KOPT-K1 (cell line): ENCODE measurements at regions not wholly inside any gene's neighbourhood (a gene's known extent, or its start where the extent isn't known, plus 50 kb on each side); places are given as distances from the start of the nearest gene placed in this dataset.

ENCODE experiments used
- H3K27ac ChIP-seq: fragments of 200-600 bp; sonication (generic); 2 replicates; pipeline ENCODE4 v1.5.1; 2016; ENCODE audit warnings: antibody characterized with exemption, mild to moderate bottlenecking, low read depth, low read length; ENCODE audit not compliant: poor library complexity, severe bottlenecking
- H3K36me3 ChIP-seq: fragments of 200-600 bp; sonication (generic); 2 replicates; pipeline ENCODE4 v1.5.1; 2017; ENCODE audit warnings: antibody characterized with exemption, mild to moderate bottlenecking, low read length, moderate library complexity; ENCODE audit not compliant: insufficient read depth
- H3K9me3 ChIP-seq: fragments of 200-600 bp; sonication (generic); 2 replicates; pipeline ENCODE4 v1.5.1; 2017; ENCODE audit warnings: antibody characterized with exemption, low read length, mild to moderate bottlenecking; ENCODE audit not compliant: insufficient read depth, poor library complexity, severe bottlenecking

DNA sequence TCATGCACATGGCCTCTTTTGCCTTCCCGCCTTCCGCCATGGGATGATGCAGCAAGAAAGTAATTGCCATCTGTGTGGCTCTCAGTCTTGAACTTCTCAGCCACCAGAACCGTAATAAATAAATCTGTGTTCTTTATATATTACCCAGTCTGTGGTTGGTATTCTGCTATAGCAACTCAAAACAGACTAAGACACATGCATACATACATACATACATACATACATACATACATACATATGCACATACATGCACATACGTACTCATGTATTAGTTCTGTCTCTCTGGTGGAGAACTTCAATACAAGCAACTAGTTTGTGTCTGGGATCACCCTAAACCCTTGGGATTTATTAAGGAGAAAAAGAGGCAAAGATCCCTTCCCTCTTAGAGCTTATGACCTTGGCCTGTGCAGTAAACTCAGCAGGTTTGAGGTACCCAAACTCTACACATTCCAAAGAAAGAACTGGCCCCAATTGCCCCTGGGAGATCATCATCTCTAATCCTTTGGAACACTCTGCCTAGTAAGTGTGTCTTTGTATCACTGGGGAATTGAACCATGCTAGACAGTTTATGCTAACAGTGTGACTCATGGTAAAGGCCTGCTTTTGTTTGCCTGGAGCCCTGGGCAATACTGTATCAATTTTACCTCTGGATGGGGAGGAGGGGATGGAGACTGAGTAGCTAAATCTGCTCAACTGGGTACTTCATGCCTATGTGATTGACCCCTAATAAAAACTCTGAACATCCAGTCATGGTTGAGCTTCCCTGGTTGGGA lies 115.6 kb upstream of the LMCD1 start:
- H3K36me3 ChIP-seq: no peaks in the 10 kb centered on the region
- no peaks in the 10 kb centered on the region for H3K9me3 ChIP-seq
- no peak overlapping the region for H3K27ac ChIP-seq

DNA sequence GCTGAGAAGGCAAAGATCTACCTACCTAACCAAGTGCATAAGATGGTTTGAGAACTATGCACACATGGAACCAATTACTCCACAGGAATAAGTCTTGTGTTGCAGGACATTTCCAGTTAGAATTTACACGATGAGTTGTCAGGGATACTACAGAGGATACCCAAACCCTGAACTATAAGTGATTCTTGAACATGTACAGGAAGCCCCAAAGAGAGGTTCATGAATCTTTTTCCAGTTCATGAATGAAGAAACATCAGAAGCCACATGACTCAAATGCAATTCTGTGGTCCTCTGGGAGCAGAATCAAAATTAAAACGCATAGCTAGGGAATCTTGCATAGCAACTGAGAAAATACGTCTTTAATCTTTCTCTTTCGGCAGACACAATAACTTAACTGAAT lies 114.1 kb upstream of the LMCD1 start:
- no peaks in the 10 kb centered on the region for H3K9me3 ChIP-seq
- no peaks in the 10 kb centered on the region for H3K36me3 ChIP-seq
- H3K27ac ChIP-seq: no peak overlapping the region

DNA sequence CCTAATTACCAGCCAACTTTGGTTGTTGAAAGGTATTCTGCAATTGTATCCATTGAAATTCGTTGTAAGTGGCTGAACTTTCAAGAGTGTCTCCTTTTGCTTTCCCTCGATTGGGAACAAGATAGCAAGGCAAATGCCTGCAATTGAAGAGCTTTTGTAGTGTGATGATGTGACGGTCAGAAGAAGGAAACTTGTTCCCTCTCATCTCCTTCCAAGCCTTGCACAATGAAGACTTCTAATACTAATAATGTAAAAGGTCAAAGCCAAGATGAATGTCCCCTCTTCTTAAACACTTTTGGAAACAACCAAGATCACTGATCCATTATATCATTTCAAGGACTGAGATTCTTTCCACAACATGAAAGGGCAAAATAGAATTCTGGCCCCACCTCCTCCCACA lies 101.9 kb upstream of the LMCD1 start:
- Histone ChIP-seq H3K27ac (no peak overlapping the region), H3K9me3 (no peaks in the 10 kb centered on the region), H3K36me3 (no peaks in the 10 kb centered on the region)

DNA sequence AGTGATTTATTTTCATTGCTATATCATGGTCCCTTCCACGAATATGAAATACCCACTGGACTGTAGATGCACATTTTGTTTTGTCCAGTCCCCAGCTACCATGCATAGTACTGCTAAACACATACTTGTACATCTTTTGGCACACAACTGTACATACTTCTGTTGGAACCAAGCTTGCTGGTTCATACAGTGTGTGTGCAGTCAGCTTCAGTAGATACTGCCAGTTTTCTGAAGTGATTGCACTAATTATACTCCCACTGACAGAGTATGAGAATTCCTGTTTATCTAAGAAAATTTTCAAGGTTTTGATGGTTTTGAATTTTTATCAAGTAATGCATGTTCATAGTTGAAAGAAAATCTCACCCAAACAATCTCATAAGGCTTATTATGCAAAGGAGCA lies 100.7 kb upstream of the LMCD1 start:
- H3K9me3 ChIP-seq: peaks cover 3% of the 10 kb centered on the region
- H3K36me3 ChIP-seq: no peaks in the 10 kb centered on the region
- no peak overlapping the region for H3K27ac ChIP-seq

DNA sequence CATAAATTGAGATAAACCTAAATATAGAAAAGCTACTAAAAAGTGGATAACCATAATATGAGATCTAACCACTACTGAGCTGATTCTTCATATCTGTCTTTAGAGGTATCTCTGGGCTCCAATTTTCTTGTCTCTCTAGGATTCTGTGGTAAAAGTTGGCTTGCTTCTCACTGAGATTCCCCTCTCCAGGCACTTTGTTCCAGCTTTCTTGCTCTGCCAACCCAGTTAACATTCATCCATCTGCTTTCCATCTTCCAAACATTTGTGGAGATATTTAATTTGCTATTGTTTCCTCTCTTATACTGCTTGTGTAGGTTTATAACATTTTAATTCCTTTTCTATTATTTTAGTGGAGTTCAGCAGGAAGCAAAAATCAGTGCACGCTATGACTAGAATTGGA lies 97.6 kb upstream of the LMCD1 start:
- peaks cover 10% of the 10 kb centered on the region for H3K9me3 ChIP-seq
- no peak overlapping the region for H3K27ac ChIP-seq
- no peaks in the 10 kb centered on the region for H3K36me3 ChIP-seq

DNA sequence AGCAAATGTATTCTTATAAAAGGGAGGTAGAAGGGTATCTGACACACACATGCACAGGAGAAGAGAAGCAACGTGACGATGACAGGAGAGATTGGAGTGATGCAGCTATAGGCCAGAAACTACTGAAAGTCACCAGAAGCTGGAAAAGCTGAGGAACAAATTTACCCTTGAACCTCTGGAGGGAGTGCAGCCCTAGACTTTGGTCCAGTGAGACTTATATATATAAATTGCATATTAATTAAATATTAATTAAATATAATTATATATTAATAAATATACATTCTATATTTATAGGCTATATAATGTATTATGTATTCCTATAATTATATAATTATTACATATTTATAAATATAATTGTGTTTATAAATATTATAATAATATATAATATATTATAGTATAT lies 96.5 kb upstream of the LMCD1 start:
- Histone ChIP-seq H3K9me3 (peaks cover 10% of the 10 kb centered on the region), H3K36me3 (no peaks in the 10 kb centered on the region), H3K27ac (no peak overlapping the region)

DNA sequence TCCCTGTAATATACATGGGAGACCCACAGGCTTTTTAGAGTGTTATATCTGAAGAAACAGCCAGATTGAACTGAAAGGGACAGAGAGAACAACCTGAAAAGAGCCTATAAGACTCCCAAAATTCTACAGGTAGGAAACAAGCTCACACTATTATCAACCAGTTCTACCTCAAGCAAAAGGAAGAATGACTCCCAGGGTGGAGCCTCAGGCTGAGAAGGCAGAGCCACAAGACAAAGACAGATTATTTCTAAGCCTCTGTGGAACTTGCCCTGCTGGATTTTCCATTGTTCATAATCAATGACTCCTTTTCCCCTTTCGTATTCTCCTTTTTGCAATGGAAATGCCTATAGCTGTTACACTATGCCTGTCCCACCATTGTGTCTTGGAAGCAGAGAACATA lies 95.1 kb upstream of the LMCD1 start:
- H3K27ac ChIP-seq: no peak overlapping the region
- H3K36me3 ChIP-seq: no peaks in the 10 kb centered on the region
- peaks cover 10% of the 10 kb centered on the region for H3K9me3 ChIP-seq

DNA sequence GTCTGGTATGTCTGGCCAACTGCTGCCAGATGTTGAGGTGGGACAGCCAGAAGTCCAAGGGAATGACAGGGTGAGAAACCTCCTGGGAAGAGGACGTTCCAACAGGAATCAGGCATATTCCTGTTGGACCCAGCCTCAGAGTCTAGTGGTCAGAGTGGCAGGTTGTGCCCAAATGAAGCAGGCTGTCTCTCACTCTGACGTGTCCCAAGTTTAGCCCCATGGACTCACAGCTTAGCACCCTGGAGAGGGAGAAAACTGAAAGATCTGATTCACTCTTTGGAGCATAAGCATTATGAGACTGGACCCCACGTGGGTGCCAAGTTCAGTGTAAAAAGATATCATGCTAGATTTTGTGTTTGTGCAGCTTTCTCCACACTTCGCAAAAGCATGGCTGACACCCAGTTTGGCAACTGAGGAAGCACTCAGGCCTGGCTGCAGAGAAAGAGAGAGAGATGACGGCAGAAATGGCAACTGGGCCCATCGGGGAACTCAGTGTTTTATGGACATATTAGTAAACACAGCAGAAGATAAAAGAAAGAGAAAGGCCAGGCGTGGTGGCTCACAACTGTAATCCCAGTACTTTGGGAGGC lies 88.2 kb upstream of the LMCD1 start:
- no peak overlapping the region for H3K27ac ChIP-seq
- H3K9me3 ChIP-seq: no peaks in the 10 kb centered on the region
- H3K36me3 ChIP-seq: no peaks in the 10 kb centered on the region

DNA sequence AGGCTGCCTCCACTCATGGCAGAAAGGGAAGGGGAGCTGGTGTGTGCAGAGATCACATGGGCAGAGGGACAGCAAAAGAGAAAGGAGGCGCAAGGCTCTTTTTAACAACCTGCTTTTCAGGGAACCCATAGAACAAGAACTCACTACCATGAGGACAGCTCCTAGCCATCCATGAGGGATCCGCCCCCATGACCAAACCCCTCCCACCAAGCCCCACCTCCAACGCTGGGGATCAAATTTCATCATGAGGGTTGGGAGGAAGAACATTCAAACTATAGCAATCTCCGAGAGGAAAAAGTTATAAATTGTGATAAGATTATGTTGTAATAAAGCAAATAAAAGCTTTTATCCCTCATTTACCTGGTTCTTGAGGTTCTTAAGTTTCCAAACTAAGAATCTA lies 84.7 kb upstream of the LMCD1 start:
- Histone ChIP-seq H3K9me3 (no peaks in the 10 kb centered on the region), H3K36me3 (no peaks in the 10 kb centered on the region), H3K27ac (no peak overlapping the region)

DNA sequence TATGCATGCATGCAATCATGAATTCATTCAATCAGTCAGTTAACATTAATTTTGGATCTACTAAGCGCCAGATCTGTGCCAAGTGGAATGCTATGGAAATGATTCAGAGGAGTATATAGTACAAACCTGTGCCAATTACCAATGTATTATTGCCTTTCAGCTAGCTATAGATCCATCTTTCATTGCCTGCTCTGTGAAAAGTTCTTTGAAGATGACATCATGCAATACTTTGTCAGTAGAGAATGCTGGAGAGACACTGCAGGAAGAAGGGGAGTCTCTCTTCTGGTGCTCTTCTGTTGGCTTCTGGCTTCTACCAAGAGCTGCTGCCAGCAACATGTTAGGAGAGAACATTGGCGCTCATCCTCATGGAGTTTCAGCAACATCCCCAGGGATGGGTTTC lies 81.0 kb upstream of the LMCD1 start:
- H3K27ac ChIP-seq: no peak overlapping the region

DNA sequence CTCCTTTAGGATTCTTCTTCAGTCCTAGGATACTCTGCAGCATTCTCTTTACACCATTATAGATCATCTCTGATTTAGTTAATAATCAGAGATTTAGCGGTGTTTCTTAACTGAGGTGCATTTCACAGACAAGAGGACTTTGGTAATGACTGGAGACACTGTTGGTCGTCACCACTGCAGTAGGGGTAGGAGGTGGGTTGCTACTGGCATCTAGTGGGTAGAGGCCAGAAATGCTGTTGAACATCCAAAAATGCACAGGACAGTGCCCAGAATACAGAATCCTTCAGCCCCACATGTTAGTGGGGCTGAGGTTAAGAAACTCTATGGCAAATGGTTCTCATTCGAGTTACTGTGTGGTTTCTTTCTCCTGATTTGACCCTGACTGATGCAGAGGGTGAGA lies 80.4 kb upstream of the LMCD1 start:
- no peaks in the 10 kb centered on the region for H3K36me3 ChIP-seq
- H3K27ac ChIP-seq: no peak overlapping the region
- H3K9me3 ChIP-seq: peaks cover 3% of the 10 kb centered on the region

More for the DNA sequence above, 81.0 kb upstream of the LMCD1 start:
- no peaks in the 10 kb centered on the region for H3K36me3 ChIP-seq
- peaks cover 3% of the 10 kb centered on the region for H3K9me3 ChIP-seq

DNA sequence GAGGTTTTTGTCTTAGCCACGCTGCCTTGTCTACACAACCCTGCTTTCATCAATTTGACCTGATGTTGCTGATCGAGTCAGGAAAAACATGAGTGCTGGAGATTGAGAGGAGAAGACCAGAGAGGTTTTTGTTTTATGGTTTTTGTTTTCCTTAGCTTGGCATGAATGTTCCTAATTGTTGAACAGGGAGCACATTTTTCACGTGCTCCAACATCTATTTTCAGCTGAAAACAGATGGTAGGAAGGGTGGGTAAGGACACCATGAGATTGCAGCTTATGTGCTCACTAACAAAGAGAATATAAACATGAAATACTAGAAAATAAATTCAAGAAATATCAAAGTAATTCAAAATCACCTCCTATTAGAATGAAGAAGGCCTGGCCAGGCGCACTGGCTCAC lies 79.9 kb upstream of the LMCD1 start:
- no peak overlapping the region for H3K27ac ChIP-seq
- peaks cover 3% of the 10 kb centered on the region for H3K9me3 ChIP-seq
- H3K36me3 ChIP-seq: no peaks in the 10 kb centered on the region

DNA sequence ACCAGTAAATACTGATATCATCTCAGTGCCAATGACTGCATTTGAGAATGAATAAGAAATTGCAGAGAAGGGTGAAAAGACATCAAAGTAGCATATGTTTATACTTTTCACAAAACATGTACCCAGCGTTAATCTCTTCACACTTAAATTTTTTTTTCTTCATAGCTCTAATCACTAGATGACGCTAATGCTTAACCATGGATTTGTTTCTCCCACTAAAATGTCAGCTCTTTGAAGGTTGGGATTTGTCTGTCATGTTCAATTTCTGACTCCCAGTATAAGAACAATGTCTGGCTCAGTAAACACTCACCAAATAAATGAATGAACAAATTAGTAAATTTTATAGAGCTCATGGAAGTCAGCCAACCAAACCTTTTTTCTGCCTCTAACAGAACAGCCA lies 78.3 kb upstream of the LMCD1 start:
- no peak overlapping the region for H3K27ac ChIP-seq

DNA sequence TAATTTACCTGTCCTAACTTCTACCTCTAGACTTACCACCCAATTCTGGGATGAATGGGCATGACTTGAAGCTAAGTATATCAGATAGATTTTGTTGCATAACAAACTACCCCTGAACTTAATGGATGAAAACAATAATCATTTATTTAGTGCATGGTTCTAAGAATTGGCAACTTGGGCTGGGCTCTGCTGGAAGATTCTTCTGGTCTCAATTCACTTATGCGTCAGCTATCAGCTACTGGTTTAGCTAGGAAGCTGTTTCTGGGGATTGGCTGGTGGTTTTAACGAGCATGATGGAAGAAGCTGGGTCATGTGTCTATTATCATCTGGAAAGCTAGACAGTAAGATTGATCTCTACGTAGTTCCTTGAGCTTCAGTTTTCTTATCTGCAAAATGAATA lies 77.3 kb upstream of the LMCD1 start:
- Histone ChIP-seq H3K27ac (no peak overlapping the region), H3K9me3 (peaks cover 3% of the 10 kb centered on the region)

More for the DNA sequence above, 78.3 kb upstream of the LMCD1 start:
- H3K36me3 ChIP-seq: no peaks in the 10 kb centered on the region
- peaks cover 3% of the 10 kb centered on the region for H3K9me3 ChIP-seq

DNA sequence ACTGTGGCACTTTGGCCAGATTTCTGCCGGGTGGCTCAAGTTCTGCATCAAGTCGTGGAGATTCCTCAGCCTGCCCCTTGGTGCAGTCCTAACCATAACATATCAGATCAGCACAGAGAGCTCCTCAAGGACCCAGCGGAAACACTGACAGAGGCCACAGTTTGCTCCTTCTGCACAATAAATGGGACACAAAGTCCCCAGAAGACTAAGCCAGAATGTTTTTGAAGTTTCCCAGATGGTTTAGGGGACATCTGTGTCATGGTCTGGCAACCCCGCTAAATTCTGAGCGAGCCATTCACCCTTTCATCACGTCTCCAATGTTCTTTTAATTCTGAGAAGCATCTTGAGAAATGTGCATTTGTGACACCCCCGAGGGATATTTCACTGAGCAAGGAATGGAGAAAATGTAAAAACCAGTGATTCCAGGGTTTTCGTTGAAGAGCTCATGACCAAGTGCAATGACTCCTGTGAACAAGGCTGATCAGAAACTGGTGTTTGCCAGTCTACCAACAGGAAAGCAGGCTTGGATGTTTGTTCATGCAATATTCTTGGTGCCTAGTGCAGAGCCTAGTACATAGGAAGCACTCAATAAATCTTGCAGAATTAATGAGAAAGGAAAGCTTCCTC lies 64.8 kb upstream of the LMCD1 start:
- Histone ChIP-seq H3K36me3 (no peaks in the 10 kb centered on the region), H3K27ac (no peak overlapping the region), H3K9me3 (no peaks in the 10 kb centered on the region)

More for the DNA sequence above, 77.3 kb upstream of the LMCD1 start:
- H3K36me3 ChIP-seq: no peaks in the 10 kb centered on the region
